ENCODE measurements at regions not wholly inside any gene's neighbourhood (a gene's known extent, or its start where the extent isn't known, plus 50 kb on each side); places are given as distances from the start of the nearest gene placed in this dataset.

GRCh38 chr19:28329429-28329828 is 883.5 kb downstream of the UQCRFS1 start:
- CTCF ChIA-PET: no interaction called here
- intact Hi-C loops (cut with micrococcal nuclease): loop anchor here (5.0 kb wide), 2 partner anchors 87 to 357 kb away; no protein-coding TSS in a partner anchor
- TF ChIP-seq CTCF (IDR thresholded peaks at IDR 0.05): no peak
- H3K27ac Mint-ChIP-seq: no peak overlapping the region
- no peaks in the 10 kb centered on the region for H3K36me3 Mint-ChIP-seq (ENCODE audit: low read depth)
- peaks cover 1% of the 10 kb centered on the region for H3K9me3 Mint-ChIP-seq
- DNase-seq: no peak
- no peak overlapping the region for H3K4me3 Mint-ChIP-seq
- no peaks in the 10 kb centered on the region for H3K4me1 Mint-ChIP-seq (ENCODE audit: low read depth)
- no peaks in the 10 kb centered on the region for H3K27me3 Mint-ChIP-seq
- POLR2A ChIA-PET: no interaction called here
- ATAC-seq: no peak

- peaks cover 1% of the 10 kb centered on the region for H3K9me3 Mint-ChIP-seq
- H3K4me3 Mint-ChIP-seq: no peak overlapping the region
- TF ChIP-seq CTCF (IDR thresholded peaks at IDR 0.05): no peak
- ATAC-seq (no peak), DNase-seq (no peak)
- ChIA-PET POLR2A (no interaction called here), CTCF (no interaction called here)
- intact Hi-C loops (cut with micrococcal nuclease): loop anchor here (5.0 kb wide), 2 partner anchors 86 to 356 kb away; no protein-coding TSS in a partner anchor
- H3K27ac Mint-ChIP-seq: no peak overlapping the region
- no peaks in the 10 kb centered on the region for H3K27me3 Mint-ChIP-seq
- H3K36me3 Mint-ChIP-seq (ENCODE audit: low read depth): no peaks in the 10 kb centered on the region
- no peaks in the 10 kb centered on the region for H3K4me1 Mint-ChIP-seq (ENCODE audit: low read depth)
Observed at GRCh38 chr19:28327905-28328304, 885.0 kb downstream of the UQCRFS1 start.

GRCh38 chr19:28326746-28327145 is 886.2 kb downstream of the UQCRFS1 start:
- H3K27me3 Mint-ChIP-seq: no peaks in the 10 kb centered on the region
- H3K4me1 Mint-ChIP-seq (ENCODE audit: low read depth): no peaks in the 10 kb centered on the region
- H3K9me3 Mint-ChIP-seq: peaks cover 1% of the 10 kb centered on the region
- H3K36me3 Mint-ChIP-seq (ENCODE audit: low read depth): no peaks in the 10 kb centered on the region
- ATAC-seq (no peak), DNase-seq (no peak)
- no peak for TF ChIP-seq CTCF (IDR thresholded peaks at IDR 0.05)
- CTCF ChIA-PET: interaction anchor here (0.8 to 1.5 kb wide), 5 partner anchors 13 to 360 kb away, joined by 3 to 6 read pairs (median 4); no protein-coding TSS in a partner anchor
- intact Hi-C loops (cut with micrococcal nuclease): loop anchor here (5.0 kb wide), 2 partner anchors 84 to 354 kb away; no protein-coding TSS in a partner anchor
- POLR2A ChIA-PET: no interaction called here
- H3K4me3 Mint-ChIP-seq: no peak overlapping the region
- H3K27ac Mint-ChIP-seq: no peak overlapping the region

GRCh38 chr19:28324275-28325060 is 888.5 kb downstream of the UQCRFS1 start:
- H3K9me3 Mint-ChIP-seq: no peaks in the 10 kb centered on the region
- no peak overlapping the region for H3K4me3 Mint-ChIP-seq
- CTCF ChIA-PET: interaction anchor here (1.0 to 4.3 kb wide), 6 partner anchors 20 to 350 kb away, joined by 3 to 12 read pairs (median 3); no protein-coding TSS in a partner anchor
- no peak overlapping the region for H3K27ac Mint-ChIP-seq
- no peaks in the 10 kb centered on the region for H3K36me3 Mint-ChIP-seq (ENCODE audit: low read depth)
- intact Hi-C loops (cut with micrococcal nuclease): loop anchor here (5.0 kb wide), 2 partner anchors 82 to 352 kb away; no protein-coding TSS in a partner anchor
- POLR2A ChIA-PET: no interaction called here
- DNase-seq: no peak
- no peaks in the 10 kb centered on the region for H3K27me3 Mint-ChIP-seq
- H3K4me1 Mint-ChIP-seq (ENCODE audit: low read depth): no peaks in the 10 kb centered on the region
- ATAC-seq: no peak
- no peak for TF ChIP-seq CTCF (IDR thresholded peaks at IDR 0.05)

GRCh38 chr19:28322945-28323344 is 890.0 kb downstream of the UQCRFS1 start:
- Mint-ChIP-seq H3K36me3 (ENCODE audit: low read depth) (no peaks in the 10 kb centered on the region), H3K27me3 (no peaks in the 10 kb centered on the region), H3K4me1 (ENCODE audit: low read depth) (no peaks in the 10 kb centered on the region), H3K27ac (no peak overlapping the region), H3K9me3 (no peaks in the 10 kb centered on the region), H3K4me3 (no peak overlapping the region)
- ATAC-seq (no peak), DNase-seq (no peak)
- CTCF ChIA-PET: interaction anchor here (1.1 to 4.3 kb wide), 6 partner anchors 45 to 357 kb away, joined by 3 to 12 read pairs (median 3); no protein-coding TSS in a partner anchor
- POLR2A ChIA-PET: no interaction called here
- TF ChIP-seq CTCF (IDR thresholded peaks at IDR 0.05): no peak
- intact Hi-C loops (cut with micrococcal nuclease): no loop called here

Data from activated CD8-positive, alpha-beta T cell treated with anti-CD3 and anti-CD28 coated beads for 36 hours (primary cell).